T-helper 22 cell (primary cell): ENCODE measurements at regions not wholly inside any gene's neighbourhood (a gene's known extent, or its start where the extent isn't known, plus 50 kb on each side); places are given as distances from the start of the nearest gene placed in this dataset.

Source experiments
- DNase-seq: peaks from one replicate; pipeline ENCODE4 v3.0.0-alpha.2; 2020; ENCODE audit warnings: low read depth

GRCh38 chr7:50166997-50167965 lies 74.2 kb upstream of the ZPBP start:
- DNase-seq = no peak

GRCh38 chr7:50164559-50165170 lies 71.6 kb upstream of the ZPBP start:
- peak; percentile 20 for DNase-seq

DNA sequence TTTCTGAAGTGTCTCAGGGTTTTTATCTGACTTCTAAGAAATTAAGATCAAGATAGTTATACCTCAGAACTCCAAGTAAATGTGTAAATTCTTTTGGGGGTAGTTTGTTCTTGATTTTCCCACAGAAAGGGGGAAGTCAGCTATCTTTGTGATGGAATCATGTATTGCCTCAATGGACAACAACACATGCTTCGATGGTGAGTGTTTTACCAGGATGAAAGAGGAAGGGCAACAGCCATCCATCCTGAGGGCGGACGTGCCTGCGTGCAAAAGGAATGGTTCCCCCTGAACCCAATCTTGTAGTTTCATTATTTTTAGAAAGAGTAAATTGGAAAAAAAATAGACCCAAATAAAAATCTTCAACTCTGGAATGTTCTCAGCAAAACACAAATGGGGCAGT lies 67.2 kb upstream of the ZPBP start:
- DNase-seq = no peak

DNA sequence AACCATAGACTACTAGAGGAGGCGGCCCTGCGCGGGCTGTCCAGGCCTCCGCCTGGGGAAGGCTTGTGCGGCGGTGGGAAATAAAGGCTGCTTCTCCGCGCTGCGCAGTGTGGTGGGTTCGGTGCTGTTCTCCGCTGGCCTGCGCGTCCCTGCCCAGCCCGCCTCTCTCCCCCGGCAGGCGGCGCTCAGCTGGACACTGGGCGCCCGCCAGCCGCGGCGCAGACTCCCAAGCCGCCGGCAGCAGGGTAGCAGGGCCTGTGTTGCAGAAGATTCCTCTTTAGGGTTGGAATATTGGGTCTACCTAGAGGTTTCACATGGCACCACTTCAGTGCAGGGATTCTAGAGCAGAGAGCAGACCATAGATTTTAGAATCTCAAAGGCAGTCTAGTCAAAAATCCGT lies 66.1 kb upstream of the ZPBP start:
- no peak for DNase-seq

GRCh38 chr7:50156706-50157105 lies 63.7 kb upstream of the ZPBP start:
- no peak for DNase-seq

- DNase-seq = no peak
Measured at GRCh38 chr7:50156163-50156562, 63.1 kb upstream of the ZPBP start.

- DNase-seq = no peak
Measured at GRCh38 chr7:50155755-50156154, 62.7 kb upstream of the ZPBP start.

GRCh38 chr7:50153995-50154394 lies 60.9 kb upstream of the ZPBP start:
- DNase-seq = no peak

- DNase-seq = no peak
Measured at GRCh38 chr7:50153148-50153547, 60.1 kb upstream of the ZPBP start.

DNA sequence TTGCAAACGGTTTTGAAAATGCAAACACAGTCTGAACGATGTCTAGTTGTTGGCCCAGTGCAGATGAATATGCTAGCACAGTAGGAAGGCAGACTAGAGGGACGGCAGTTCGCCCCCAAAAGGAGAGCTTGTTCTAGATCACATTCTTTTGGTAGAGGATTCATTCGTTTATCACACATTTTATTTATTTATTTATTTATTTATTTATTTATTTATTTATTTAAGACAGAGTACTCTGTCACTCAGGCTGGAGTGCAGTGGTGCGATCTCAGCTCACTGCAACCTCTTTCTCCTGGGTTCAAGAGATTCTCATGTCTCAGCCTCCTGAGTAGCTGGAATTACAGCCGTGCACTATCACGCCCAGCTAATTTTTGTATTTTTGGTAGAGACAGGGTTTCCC lies 59.4 kb upstream of the ZPBP start:
- no peak for DNase-seq

DNA sequence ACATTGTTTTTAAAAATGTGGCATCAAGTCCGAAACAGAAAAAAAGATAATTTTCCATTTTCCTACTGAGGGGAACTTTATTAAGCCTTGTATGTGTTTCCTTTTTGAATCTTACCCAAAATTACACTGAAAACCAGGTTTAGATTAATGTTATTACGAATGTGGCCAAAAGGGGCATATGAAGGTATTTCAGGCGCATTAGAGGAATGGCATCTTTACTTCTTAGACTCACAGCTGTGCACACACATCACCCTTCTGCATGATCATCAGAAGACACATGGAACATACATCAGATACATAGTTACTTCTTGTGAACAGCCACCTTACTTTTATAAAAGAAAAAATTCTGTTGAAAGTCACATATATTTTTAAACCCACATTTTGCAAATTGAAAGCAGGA lies 58.6 kb upstream of the ZPBP start:
- DNase-seq = no peak

GRCh38 chr7:50151001-50151400 lies 58.0 kb upstream of the ZPBP start:
- DNase-seq = no peak

DNA sequence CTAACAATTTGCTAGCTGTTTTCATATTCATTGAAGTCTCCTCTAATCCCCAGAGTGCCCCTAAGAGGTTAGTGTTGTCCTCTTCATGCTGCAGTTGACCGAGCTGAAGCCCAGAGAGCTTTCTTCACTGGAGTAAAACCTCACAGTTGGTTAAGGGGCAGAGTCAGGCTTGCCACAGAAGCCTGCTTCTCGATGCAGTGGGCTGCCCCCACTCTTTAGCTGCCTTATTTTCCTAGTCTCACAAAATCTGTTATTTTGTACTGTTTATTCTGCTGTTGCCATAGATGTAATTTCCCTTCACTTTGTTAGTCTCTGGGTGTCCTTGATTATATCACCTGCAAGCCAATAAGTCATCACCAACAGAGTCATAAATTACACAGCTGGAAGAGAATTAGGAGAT lies 56.3 kb upstream of the ZPBP start:
- DNase-seq = no peak

DNA sequence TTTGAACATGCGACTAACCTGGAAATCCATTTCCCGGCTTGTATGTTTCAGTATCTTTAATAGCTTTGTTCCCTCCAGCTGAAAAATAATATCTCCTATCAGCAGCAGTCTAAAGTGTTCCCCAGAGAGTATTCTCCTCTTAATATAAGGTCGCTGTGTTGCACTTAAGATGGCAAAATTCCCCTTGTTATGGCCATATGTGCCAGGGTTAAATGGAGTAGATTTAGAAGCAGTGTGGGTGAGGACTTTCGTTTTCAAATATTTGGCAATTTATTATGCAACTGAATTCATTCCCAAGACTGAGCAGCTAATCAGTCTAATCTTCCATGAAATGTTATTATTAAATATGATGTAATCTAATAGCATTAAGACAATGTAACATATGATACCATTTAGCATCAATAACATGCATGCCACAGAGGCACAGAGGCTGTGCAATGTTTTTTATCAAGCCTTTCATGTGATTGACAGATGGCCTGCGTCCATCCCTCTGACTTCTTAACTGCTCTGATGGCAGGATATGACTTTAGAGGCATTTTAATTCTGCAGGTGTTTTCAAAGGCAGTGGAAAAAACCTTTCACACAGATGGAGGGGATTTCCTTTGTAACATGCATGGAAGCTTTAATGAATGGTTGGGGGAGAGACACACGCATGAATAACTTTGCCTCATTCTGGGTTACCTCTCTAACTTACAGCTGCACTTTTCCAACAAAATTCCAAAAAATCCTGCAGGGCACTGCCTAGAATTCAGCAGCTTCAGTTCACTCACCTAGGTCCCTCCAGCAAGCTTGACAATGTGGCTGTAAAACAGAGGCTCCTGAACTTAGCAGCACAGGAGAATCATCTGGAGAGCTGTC lies 55.1 kb upstream of the ZPBP start:
- DNase-seq = peak; percentile 11

DNA sequence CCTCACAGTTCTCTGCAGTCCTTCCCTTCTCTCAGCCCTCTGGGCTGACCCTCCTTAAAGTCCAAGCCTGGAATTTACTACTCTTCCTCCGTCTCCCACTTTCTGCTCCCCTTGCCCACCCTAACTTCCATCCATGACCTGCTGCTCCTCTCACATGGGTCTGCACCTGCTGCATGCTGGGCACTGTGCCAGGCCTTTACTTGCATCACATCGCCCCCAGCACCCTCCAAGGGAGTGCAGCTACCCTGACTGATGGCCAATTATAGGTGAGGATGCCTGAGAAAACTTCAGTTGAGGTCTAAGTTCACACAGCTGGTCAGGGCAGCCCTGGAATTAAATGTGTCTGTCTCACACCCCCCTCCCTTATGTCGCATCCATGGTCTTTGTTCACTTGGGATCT lies 53.6 kb upstream of the ZPBP start:
- DNase-seq = no peak

DNA sequence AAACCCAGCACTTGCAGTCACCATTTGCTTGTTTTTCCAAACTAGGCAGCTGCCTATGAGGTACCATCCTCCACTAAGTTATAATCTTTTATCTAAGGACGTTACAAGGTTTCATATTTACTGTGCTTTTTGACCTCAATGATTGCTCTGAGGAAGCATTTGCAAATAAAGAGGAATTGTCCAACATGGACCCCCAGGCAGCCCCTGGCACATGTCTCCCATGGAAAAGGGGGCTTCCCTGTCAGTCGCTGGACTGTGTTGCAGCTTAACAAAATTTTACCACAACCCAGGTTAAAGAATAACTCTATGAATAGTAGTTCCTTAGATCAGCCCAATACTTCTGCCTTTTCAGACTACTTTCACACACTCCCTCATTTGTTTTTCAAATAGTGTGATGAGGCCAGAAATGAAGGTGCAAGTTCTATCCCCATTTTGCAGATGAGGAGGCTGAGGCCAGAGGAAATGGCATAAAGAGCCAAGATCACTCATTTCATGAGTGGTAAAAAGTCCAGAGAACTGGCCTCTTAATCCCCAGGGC lies 52.8 kb upstream of the ZPBP start:
- no peak for DNase-seq

DNA sequence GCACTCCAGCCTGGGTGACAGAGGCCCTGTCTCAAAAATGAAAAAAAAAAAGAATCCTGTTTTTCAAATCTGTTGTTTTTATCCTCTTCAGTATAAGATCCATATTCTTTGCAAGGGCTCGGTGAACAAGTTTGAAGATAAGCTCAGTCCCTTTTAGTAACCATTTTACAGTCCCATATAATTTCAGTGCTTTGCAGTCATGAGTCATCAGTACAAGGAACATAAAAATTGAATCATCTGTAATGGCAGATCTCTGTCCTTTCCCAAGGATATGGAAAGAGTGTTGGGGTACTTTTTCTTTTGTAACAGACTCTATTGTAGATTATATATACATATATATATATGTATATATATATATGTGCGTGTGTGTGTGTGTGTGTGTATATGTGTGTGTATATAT lies 52.2 kb upstream of the ZPBP start:
- DNase-seq = no peak
